ENCODE measurements at regions not wholly inside any gene's neighbourhood (a gene's known extent, or its start where the extent isn't known, plus 50 kb on each side); places are given as distances from the start of the nearest gene placed in this dataset.

DNA sequence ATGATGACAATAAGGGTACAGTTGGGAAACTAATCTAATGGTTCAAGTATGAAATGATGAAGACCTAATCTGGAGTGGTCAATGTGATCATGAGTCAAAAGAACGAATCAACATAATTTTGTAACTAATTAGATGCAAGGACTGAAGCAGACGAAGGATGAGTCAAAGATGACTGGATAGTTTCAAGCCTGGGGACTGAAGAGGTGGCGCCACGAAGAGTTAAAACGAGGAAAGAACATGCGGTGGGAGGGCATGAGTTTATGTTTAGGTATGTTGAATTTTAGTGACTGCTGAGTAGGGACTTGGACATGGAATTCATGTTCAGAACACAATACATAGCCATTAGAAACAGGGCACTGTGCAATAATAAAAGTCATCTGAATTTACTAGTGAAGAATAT is 221.5 kb upstream of the FAM241A start:
- 87 to 88% methylated on average over 6 of the region's 6 CpGs for WGBS, 2 donors
- Histone ChIP-seq H3K27me3 (ENCODE audit: control insufficient read depth in 1 of 2, insufficient read depth in 2 of 2, low read length in 2 of 2) (peaks cover 0 to 2% of the 10 kb centered on the region in 2 donors), H3K36me3 (ENCODE audit: control insufficient read depth in 2 of 2, insufficient read depth in 2 of 2, low read length in 1 of 2) (no peaks in the 10 kb centered on the region), H3K27ac (ENCODE audit: low read depth in 2 of 2, low read length in 1 of 2) (no peak overlapping the region), H3K9me3 (ENCODE audit: control insufficient read depth in 2 of 2, insufficient read depth in 1 of 2, low read depth in 1 of 2, low read length in 1 of 2) (no peaks in the 10 kb centered on the region), H3K4me3 (ENCODE audit: low read depth in 1 of 2, low read length in 2 of 2) (no peak overlapping the region), H3K4me1 (ENCODE audit: control insufficient read depth in 2 of 2, insufficient read depth in 2 of 2, low read length in 1 of 2) (no peaks in the 10 kb centered on the region)

GRCh38 chr4:111924696-111925095 is 220.6 kb upstream of the FAM241A start:
- Histone ChIP-seq H3K27me3 (ENCODE audit: control insufficient read depth in 1 of 2, insufficient read depth in 2 of 2, low read length in 2 of 2) (peaks cover 0 to 2% of the 10 kb centered on the region in 2 donors), H3K36me3 (ENCODE audit: control insufficient read depth in 2 of 2, insufficient read depth in 2 of 2, low read length in 1 of 2) (no peaks in the 10 kb centered on the region), H3K4me1 (ENCODE audit: control insufficient read depth in 2 of 2, insufficient read depth in 2 of 2, low read length in 1 of 2) (no peaks in the 10 kb centered on the region), H3K9me3 (ENCODE audit: control insufficient read depth in 2 of 2, insufficient read depth in 1 of 2, low read depth in 1 of 2, low read length in 1 of 2) (no peaks in the 10 kb centered on the region), H3K4me3 (ENCODE audit: low read depth in 1 of 2, low read length in 2 of 2) (no peak overlapping the region), H3K27ac (ENCODE audit: low read depth in 2 of 2, low read length in 1 of 2) (no peak overlapping the region)
- WGBS, 2 donors: 86 to 92% methylated on average over 1 of the region's 1 CpG

DNA sequence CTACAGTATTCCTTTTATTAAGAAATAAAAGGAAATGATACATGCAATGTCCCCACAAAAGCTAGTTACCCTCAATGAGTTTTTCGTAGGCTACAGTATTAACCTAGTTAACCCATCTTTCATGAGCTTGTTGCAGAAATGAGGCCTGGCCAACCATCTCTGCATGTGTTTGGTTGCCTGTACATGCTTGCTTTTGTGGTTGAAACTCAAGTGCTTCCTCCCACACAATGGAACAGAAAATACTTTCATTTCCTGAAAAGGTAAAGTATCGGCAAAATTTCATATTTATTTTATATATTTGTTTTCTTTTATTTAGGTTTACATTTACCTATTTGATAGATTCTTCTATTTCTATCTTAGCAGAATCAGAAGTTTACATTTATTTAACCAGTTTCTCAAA is 214.6 kb upstream of the FAM241A start:
- H3K4me3 ChIP-seq (ENCODE audit: low read depth in 1 of 2, low read length in 2 of 2): no peak overlapping the region
- H3K9me3 ChIP-seq (ENCODE audit: control insufficient read depth in 2 of 2, insufficient read depth in 1 of 2, low read depth in 1 of 2, low read length in 1 of 2): no peaks in the 10 kb centered on the region
- H3K27me3 ChIP-seq (ENCODE audit: control insufficient read depth in 1 of 2, insufficient read depth in 2 of 2, low read length in 2 of 2): peaks cover 0 to 2% of the 10 kb centered on the region in 2 donors
- WGBS, 2 donors: 43 to 50% methylated on average over 2 of the region's 2 CpGs
- no peaks in the 10 kb centered on the region for H3K36me3 ChIP-seq (ENCODE audit: control insufficient read depth in 2 of 2, insufficient read depth in 2 of 2, low read length in 1 of 2)
- H3K4me1 ChIP-seq (ENCODE audit: control insufficient read depth in 2 of 2, insufficient read depth in 2 of 2, low read length in 1 of 2): no peaks in the 10 kb centered on the region
- H3K27ac ChIP-seq (ENCODE audit: low read depth in 2 of 2, low read length in 1 of 2): no peak overlapping the region

GRCh38 chr4:111933703-111934102 is 211.6 kb upstream of the FAM241A start:
- 76 to 79% methylated on average over 2 of the region's 2 CpGs for WGBS, 2 donors
- Histone ChIP-seq H3K27me3 (ENCODE audit: control insufficient read depth in 1 of 2, insufficient read depth in 2 of 2, low read length in 2 of 2) (no peaks in the 10 kb centered on the region), H3K4me3 (ENCODE audit: low read depth in 1 of 2, low read length in 2 of 2) (no peak overlapping the region)

DNA sequence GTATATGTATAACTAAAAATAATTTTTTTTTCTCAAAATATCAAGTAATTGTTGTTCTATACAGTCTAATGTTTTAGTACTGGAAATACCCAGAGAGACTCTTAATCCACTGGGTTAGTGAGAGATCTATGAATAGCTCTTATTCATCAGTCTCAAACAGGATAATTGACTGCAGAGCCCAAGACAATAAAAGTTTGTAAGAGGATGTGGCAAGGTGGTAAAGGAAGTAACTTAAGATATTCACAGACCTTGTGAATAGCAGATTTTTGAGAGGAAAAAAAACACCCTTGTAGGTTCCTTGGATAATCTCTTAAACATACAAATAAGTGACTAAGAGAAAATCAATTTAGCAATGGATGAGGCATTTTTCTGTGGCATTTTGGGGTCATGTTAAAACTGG is 210.9 kb upstream of the FAM241A start:
- H3K9me3 ChIP-seq (ENCODE audit: control insufficient read depth in 2 of 2, insufficient read depth in 1 of 2, low read depth in 1 of 2, low read length in 1 of 2): no peaks in the 10 kb centered on the region
- H3K36me3 ChIP-seq (ENCODE audit: control insufficient read depth in 2 of 2, insufficient read depth in 2 of 2, low read length in 1 of 2): no peaks in the 10 kb centered on the region
- no peaks in the 10 kb centered on the region for H3K27me3 ChIP-seq (ENCODE audit: control insufficient read depth in 1 of 2, insufficient read depth in 2 of 2, low read length in 2 of 2)
- no peak overlapping the region for H3K27ac ChIP-seq (ENCODE audit: low read depth in 2 of 2, low read length in 1 of 2)
- H3K4me3 ChIP-seq (ENCODE audit: low read depth in 1 of 2, low read length in 2 of 2): no peak overlapping the region
- H3K4me1 ChIP-seq (ENCODE audit: control insufficient read depth in 2 of 2, insufficient read depth in 2 of 2, low read length in 1 of 2): no peaks in the 10 kb centered on the region

More at GRCh38 chr4:111933703-111934102, 211.6 kb upstream of the FAM241A start:
- H3K27ac ChIP-seq (ENCODE audit: low read depth in 2 of 2, low read length in 1 of 2): no peak overlapping the region
- H3K4me1 ChIP-seq (ENCODE audit: control insufficient read depth in 2 of 2, insufficient read depth in 2 of 2, low read length in 1 of 2): no peaks in the 10 kb centered on the region
- no peaks in the 10 kb centered on the region for H3K36me3 ChIP-seq (ENCODE audit: control insufficient read depth in 2 of 2, insufficient read depth in 2 of 2, low read length in 1 of 2)
- no peaks in the 10 kb centered on the region for H3K9me3 ChIP-seq (ENCODE audit: control insufficient read depth in 2 of 2, insufficient read depth in 1 of 2, low read depth in 1 of 2, low read length in 1 of 2)

GRCh38 chr4:111937368-111937767 is 207.9 kb upstream of the FAM241A start:
- no peaks in the 10 kb centered on the region for H3K4me1 ChIP-seq (ENCODE audit: control insufficient read depth in 2 of 2, insufficient read depth in 2 of 2, low read length in 1 of 2)
- H3K4me3 ChIP-seq (ENCODE audit: low read depth in 1 of 2, low read length in 2 of 2): no peak overlapping the region
- H3K27ac ChIP-seq (ENCODE audit: low read depth in 2 of 2, low read length in 1 of 2): no peak overlapping the region
- H3K36me3 ChIP-seq (ENCODE audit: control insufficient read depth in 2 of 2, insufficient read depth in 2 of 2, low read length in 1 of 2): no peaks in the 10 kb centered on the region
- H3K9me3 ChIP-seq (ENCODE audit: control insufficient read depth in 2 of 2, insufficient read depth in 1 of 2, low read depth in 1 of 2, low read length in 1 of 2): no peaks in the 10 kb centered on the region
- no peaks in the 10 kb centered on the region for H3K27me3 ChIP-seq (ENCODE audit: control insufficient read depth in 1 of 2, insufficient read depth in 2 of 2, low read length in 2 of 2)

DNA sequence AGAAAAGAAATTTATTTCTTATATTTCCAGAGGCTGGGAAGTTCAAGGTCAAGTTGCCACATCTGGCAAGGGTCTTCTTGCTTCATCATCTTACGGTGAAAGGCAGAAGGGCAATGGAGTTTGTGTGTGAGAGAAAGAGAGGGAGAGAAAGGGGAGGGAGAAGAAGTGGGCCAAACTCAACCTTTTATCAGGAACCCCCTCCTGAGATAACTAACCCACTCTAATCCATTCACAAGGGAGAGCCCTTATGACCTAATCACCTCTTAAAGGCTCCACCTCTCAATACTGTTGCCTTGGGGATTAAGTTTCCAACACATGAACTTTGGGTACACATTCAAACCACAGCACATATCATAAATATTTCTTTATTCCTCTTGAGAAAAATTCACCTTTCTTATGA is 203.3 kb upstream of the FAM241A start:
- Histone ChIP-seq H3K36me3 (ENCODE audit: control insufficient read depth in 2 of 2, insufficient read depth in 2 of 2, low read length in 1 of 2) (no peaks in the 10 kb centered on the region), H3K27me3 (ENCODE audit: control insufficient read depth in 1 of 2, insufficient read depth in 2 of 2, low read length in 2 of 2) (no peaks in the 10 kb centered on the region), H3K4me1 (ENCODE audit: control insufficient read depth in 2 of 2, insufficient read depth in 2 of 2, low read length in 1 of 2) (peaks cover 0 to 2% of the 10 kb centered on the region in 2 donors), H3K4me3 (ENCODE audit: low read depth in 1 of 2, low read length in 2 of 2) (no peak overlapping the region), H3K27ac (ENCODE audit: low read depth in 2 of 2, low read length in 1 of 2) (no peak overlapping the region), H3K9me3 (ENCODE audit: control insufficient read depth in 2 of 2, insufficient read depth in 1 of 2, low read depth in 1 of 2, low read length in 1 of 2) (no peaks in the 10 kb centered on the region)
- 85 to 87% methylated on average over 1 of the region's 1 CpG for WGBS, 2 donors

DNA sequence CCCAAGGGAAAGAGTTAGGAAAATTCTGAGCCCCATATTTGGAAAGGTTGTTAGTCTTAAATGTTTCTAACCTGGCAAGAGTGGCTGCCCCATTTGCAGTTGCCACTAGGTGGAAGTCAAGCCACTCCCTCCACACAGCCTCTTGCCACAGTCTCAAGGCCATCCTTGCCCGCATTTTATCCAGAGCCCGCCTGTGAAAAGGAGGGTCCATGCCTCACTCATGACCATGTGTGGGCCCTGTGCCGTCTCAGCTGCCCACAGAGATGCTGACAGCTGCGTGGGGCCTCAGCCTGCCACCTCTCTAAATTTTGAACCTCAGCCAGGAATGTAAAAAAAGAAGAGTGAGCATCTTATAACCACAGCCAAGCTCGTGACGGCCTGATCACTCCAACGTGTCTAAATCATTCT is 201.5 kb upstream of the FAM241A start:
- no peaks in the 10 kb centered on the region for H3K27me3 ChIP-seq (ENCODE audit: control insufficient read depth in 1 of 2, insufficient read depth in 2 of 2, low read length in 2 of 2)
- H3K4me3 ChIP-seq (ENCODE audit: low read depth in 1 of 2, low read length in 2 of 2): no peak overlapping the region
- H3K4me1 ChIP-seq (ENCODE audit: control insufficient read depth in 2 of 2, insufficient read depth in 2 of 2, low read length in 1 of 2): peaks cover 0 to 2% of the 10 kb centered on the region in 2 donors
- H3K9me3 ChIP-seq (ENCODE audit: control insufficient read depth in 2 of 2, insufficient read depth in 1 of 2, low read depth in 1 of 2, low read length in 1 of 2): no peaks in the 10 kb centered on the region
- WGBS, 2 donors: 16 to 17% methylated on average over 7 of the region's 7 CpGs
- no peaks in the 10 kb centered on the region for H3K36me3 ChIP-seq (ENCODE audit: control insufficient read depth in 2 of 2, insufficient read depth in 2 of 2, low read length in 1 of 2)
- no peak overlapping the region for H3K27ac ChIP-seq (ENCODE audit: low read depth in 2 of 2, low read length in 1 of 2)

DNA sequence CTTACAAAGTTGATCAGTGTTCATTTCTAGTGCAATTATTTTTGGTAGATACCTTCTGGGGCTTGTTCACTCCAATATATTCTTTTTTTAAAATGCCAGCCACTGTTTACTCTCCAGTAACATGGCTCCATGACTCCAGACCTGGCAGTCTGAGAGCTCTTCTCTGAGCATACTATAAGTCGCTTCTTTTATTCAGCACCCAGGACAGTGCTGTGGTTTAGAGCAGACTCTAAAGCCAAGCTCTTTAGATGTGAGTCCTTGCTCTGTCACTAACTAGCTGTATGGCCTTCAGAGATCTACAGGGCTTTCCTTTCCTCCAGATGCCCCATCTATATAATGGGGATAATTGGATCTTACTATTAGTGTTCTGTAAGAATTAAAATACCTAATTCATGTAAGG is 200.2 kb upstream of the FAM241A start:
- peaks cover 0 to 2% of the 10 kb centered on the region in 2 donors for H3K4me1 ChIP-seq (ENCODE audit: control insufficient read depth in 2 of 2, insufficient read depth in 2 of 2, low read length in 1 of 2)
- WGBS, 2 donors: 77 to 79% methylated on average over 1 of the region's 1 CpG
- H3K27ac ChIP-seq (ENCODE audit: low read depth in 2 of 2, low read length in 1 of 2): no peak overlapping the region
- no peaks in the 10 kb centered on the region for H3K27me3 ChIP-seq (ENCODE audit: control insufficient read depth in 1 of 2, insufficient read depth in 2 of 2, low read length in 2 of 2)
- no peak overlapping the region for H3K4me3 ChIP-seq (ENCODE audit: low read depth in 1 of 2, low read length in 2 of 2)
- H3K36me3 ChIP-seq (ENCODE audit: control insufficient read depth in 2 of 2, insufficient read depth in 2 of 2, low read length in 1 of 2): no peaks in the 10 kb centered on the region
- no peaks in the 10 kb centered on the region for H3K9me3 ChIP-seq (ENCODE audit: control insufficient read depth in 2 of 2, insufficient read depth in 1 of 2, low read depth in 1 of 2, low read length in 1 of 2)

- Histone ChIP-seq H3K27ac (ENCODE audit: low read depth in 2 of 2, low read length in 1 of 2) (no peak overlapping the region), H3K4me3 (ENCODE audit: low read depth in 1 of 2, low read length in 2 of 2) (no peak overlapping the region), H3K27me3 (ENCODE audit: control insufficient read depth in 1 of 2, insufficient read depth in 2 of 2, low read length in 2 of 2) (no peaks in the 10 kb centered on the region), H3K9me3 (ENCODE audit: control insufficient read depth in 2 of 2, insufficient read depth in 1 of 2, low read depth in 1 of 2, low read length in 1 of 2) (no peaks in the 10 kb centered on the region), H3K4me1 (ENCODE audit: control insufficient read depth in 2 of 2, insufficient read depth in 2 of 2, low read length in 1 of 2) (peaks cover 0 to 2% of the 10 kb centered on the region in 2 donors), H3K36me3 (ENCODE audit: control insufficient read depth in 2 of 2, insufficient read depth in 2 of 2, low read length in 1 of 2) (no peaks in the 10 kb centered on the region)
- WGBS, 2 donors: 83 to 85% methylated on average over 2 of the region's 2 CpGs
Observed at GRCh38 chr4:111946800-111947199, 198.5 kb upstream of the FAM241A start.
